Left ventricle myocardium inferior (tissue), 1 donor: ENCODE measurements at regions not wholly inside any gene's neighbourhood (a gene's known extent, or its start where the extent isn't known, plus 50 kb on each side); places are given as distances from the start of the nearest gene placed in this dataset.
A peak's percentile ranks its signal among the peaks of the same experiment; 100 is the strongest.

ENCODE experiments used
- DNase-seq: peaks from one replicate; pipeline ENCODE4 v3.0.0-alpha.2; 2020
- H3K27ac ChIP-seq: fragments of 200-600 bp; replicated peaks from 2 replicates; pipeline ENCODE4 v1.8.0; 2021
- H3K27me3 ChIP-seq: fragments of 200-600 bp; 2 replicates; pipeline ENCODE4 v1.8.0; 2021; ENCODE audit warnings: low read depth
- H3K36me3 ChIP-seq: fragments of 200-600 bp; 2 replicates; pipeline ENCODE4 v1.8.0; 2021
- H3K4me1 ChIP-seq: fragments of 200-600 bp; 2 replicates; pipeline ENCODE4 v1.8.0; 2021
- H3K4me3 ChIP-seq: fragments of 200-600 bp; 2 replicates; pipeline ENCODE4 v1.8.0; 2021; ENCODE audit warnings: mild to moderate bottlenecking, moderate library complexity
- H3K9me3 ChIP-seq: fragments of 200-600 bp; replicated peaks from 2 replicates; pipeline ENCODE4 v1.8.0; 2021
- CTCF ChIP-seq: fragments of 200-600 bp; IDR thresholded peaks from 2 replicates; pipeline ENCODE4 v1.8.0; 2021; ENCODE audit warnings: antibody characterized with exemption, mild to moderate bottlenecking, borderline replicate concordance
- intact Hi-C: fragments of 100-400 bp; cut with micrococcal nuclease; formaldehyde crosslinking; loops from one replicate; pipeline ENCODE4 v1.11.0; 2022
- donor health status: DM: no; HTN: yes; CAD: no; lungs with severe emphysema.

DNA sequence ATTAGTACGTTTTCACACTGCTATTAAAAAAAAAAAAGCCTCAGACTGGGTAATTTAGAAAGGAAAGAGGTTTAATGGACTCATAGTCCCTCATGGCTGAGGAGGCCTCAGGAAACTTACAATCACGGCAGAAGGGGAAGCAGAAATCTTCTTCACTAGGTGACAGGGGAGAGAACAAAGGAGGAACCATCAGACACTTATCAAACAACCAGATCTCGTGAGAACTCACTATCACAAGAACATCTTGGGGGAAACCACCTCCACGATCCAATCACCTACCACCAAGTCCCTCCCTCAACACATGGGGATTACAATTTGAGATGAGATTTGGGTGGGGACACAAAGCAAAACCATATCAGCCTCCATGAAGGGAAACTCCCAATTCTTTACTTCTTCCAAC lies 85.2 kb upstream of the MAFB start:
- H3K27ac ChIP-seq: no peak overlapping the region
- intact Hi-C loops: no loop called here
- H3K4me3 ChIP-seq: no peak overlapping the region
- H3K4me1 ChIP-seq: peaks cover 13% of the 10 kb centered on the region
- DNase-seq: no peak
- no peaks in the 10 kb centered on the region for H3K9me3 ChIP-seq
- H3K27me3 ChIP-seq: no peaks in the 10 kb centered on the region
- no peaks in the 10 kb centered on the region for H3K36me3 ChIP-seq
- TF ChIP-seq CTCF: no peak

DNA sequence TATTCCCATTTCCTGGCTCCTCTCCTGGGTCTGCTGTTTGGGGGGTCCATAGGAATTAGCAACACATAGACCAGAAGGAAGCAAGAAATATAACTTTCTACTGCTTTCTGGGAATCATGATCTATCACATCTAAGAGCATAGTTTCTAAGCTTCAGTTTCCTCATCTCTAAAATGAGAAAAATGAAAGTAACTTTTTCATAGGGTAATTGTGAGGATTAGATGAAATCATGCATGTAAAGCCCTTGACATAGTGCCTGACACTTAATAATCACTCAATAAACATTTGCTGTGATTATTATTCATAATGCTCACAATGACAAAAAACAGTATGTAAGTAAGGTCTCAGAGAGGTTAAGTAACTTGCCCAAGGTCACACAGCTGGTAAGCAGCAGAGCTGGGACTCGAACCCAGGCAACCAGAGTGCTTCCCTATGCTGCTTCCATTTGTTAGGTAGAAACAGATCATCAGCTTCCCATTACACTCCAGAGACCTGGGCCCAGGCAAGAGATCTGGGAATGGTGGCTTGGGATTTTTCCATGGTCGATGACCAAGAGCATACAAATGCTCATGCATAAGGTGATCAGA lies 86.6 kb upstream of the MAFB start:
- no peak for TF ChIP-seq CTCF
- Histone ChIP-seq H3K27ac (no peak overlapping the region), H3K9me3 (no peaks in the 10 kb centered on the region), H3K4me3 (no peak overlapping the region), H3K4me1 (peaks cover 9% of the 10 kb centered on the region), H3K36me3 (no peaks in the 10 kb centered on the region), H3K27me3 (peaks cover 3% of the 10 kb centered on the region)
- DNase-seq: no peak
- intact Hi-C loops: no loop called here

DNA sequence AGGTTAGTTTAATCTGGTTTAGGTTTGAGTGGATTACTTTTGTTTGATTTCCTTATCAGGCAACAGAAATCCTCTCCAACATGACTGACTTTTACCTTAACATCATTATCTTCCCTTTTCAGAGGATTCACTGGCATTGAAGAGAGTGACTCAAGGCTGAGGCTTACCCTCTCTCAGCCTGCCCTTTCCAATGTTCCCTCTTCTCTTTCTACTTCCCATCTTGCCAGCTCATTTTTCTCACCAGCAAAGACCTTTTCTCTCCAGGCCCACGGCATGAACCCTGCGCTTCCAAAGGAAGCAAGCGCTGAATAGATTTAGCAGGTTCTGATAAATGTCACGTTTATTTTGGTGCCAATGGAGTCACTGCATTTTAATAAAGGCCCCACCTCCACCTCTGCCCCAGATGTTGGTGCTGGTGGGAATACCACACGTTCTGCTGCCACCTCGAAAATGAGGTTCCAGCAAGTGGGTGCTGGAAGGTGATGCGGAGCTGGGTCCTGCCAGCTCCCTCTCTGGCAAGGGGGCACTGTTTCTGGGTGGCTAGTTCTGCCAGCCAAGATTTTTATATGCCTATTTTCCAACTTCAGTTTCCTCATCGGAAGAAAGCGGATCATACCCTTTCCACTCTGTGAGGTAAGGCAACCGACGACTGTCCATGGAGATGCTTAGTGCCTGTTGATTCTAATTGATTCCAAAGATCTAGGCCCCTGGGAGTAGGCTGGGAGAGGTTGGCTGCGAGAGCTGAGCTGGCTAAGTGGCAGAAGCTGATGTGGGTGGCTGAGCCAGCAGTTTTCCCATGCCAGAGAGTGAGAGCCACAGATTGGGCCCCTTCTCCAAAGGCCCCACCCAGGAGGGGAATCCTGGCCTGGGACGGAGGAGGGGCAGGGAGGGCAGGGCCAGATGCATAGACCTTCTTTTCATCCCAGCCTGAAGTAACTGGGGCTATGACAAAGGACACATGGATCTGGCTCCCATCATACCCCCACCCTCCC lies 87.7 kb upstream of the MAFB start:
- Histone ChIP-seq H3K27ac (no peak overlapping the region), H3K9me3 (no peaks in the 10 kb centered on the region), H3K36me3 (no peaks in the 10 kb centered on the region), H3K4me3 (no peak overlapping the region), H3K27me3 (peaks cover 3% of the 10 kb centered on the region), H3K4me1 (peaks cover 1% of the 10 kb centered on the region)
- intact Hi-C loops: no loop called here
- peak; percentile 20 for DNase-seq
- TF ChIP-seq CTCF: no peak

DNA sequence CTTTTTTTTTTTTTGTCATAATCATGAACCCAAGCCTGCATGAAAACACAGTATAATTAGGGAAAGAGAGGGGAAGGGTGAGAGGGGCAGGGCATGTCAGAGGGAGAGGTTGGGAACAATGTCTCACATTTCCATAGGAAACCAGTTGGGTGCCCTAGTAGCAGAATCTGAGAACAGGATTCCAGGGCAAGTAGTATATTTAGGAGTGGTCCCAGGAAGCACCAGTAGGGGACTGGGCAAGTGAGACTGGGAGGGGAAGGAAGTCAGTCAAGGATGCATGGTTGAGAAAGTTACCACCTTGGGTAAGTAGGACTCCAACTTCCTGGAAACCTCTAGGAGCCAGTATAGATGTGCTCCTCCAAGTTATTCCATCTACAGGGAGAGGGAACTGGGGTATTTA lies 88.6 kb upstream of the MAFB start:
- Histone ChIP-seq H3K27me3 (peaks cover 3% of the 10 kb centered on the region), H3K4me3 (no peak overlapping the region), H3K36me3 (no peaks in the 10 kb centered on the region), H3K9me3 (no peaks in the 10 kb centered on the region), H3K4me1 (no peaks in the 10 kb centered on the region), H3K27ac (no peak overlapping the region)
- intact Hi-C loops: no loop called here
- TF ChIP-seq CTCF: no peak
- DNase-seq: no peak

DNA sequence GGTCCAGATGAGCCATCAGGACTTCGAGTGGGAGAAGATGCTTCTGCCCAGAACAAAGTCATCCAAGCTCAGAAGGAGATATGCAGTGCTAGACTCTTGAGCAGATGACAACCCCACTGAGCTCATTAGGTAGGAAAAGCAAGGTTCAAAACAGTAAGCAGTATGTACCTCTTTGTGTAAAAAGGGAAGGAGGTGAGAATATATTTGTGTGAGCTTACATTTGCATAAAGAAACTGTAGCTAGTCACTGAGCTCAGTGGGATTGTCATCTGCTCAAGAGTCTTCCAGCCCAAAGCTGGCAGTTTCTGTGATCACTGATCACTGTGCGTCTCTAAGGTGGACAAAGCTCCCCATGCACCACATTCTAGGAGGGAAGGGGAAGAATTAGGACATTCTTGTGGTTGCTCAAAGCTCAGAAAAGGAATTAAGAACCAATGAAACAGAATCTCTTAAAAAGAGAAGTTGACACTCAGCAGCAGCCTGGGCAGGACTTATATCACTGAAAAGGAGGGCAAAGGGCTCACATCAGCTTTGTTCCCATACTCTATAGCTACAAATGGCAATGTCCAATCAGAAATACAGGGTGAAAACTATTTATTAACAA lies 90.0 kb upstream of the MAFB start:
- Histone ChIP-seq H3K36me3 (no peaks in the 10 kb centered on the region), H3K9me3 (no peaks in the 10 kb centered on the region), H3K4me3 (no peak overlapping the region), H3K27me3 (peaks cover 3% of the 10 kb centered on the region), H3K4me1 (no peaks in the 10 kb centered on the region), H3K27ac (no peak overlapping the region)
- intact Hi-C loops: no loop called here
- TF ChIP-seq CTCF: no peak
- DNase-seq: no peak
